HepG2 (cell line): ENCODE measurements at regions not wholly inside any gene's neighbourhood (a gene's known extent, or its start where the extent isn't known, plus 50 kb on each side); places are given as distances from the start of the nearest gene placed in this dataset.

Experiments used
- ATAC-seq: fragments of 200-7000 bp; cut with Tn5 transposase; 3 replicates; pipeline ENCODE4 v1.9.1; 2020; ENCODE audit warnings: mild to moderate bottlenecking, moderate library complexity
- BruUV-seq: library from RNA; stranded (reverse); fragments of 400-500 nt; replicated peaks from 2 replicates; lab custom pipeline; 2021; lab: Mats Ljungman, UMichigan
- CTCF ChIA-PET: fragments of 300-600 bp; formaldehyde crosslinking; extraction: SDS; loops from one replicate; lab custom pipeline; 2021; ENCODE audit warnings: low total read pairs, inconsistent platforms, low intra/inter-chr PET ratio; lab: Yijun Ruan, JAX
- POLR2A ChIA-PET: fragments of 350-600 bp; sonication (Branson Sonifier 250); formaldehyde crosslinking; loops from one replicate; lab custom pipeline; 2020; ENCODE audit warnings: antibody characterized with exemption, inconsistent platforms; lab: Yijun Ruan, JAX
- DNase-seq: peaks from one replicate; pipeline ENCODE4 v3.0.0-alpha.2; 2015; ENCODE audit warnings: low spot score
- FAIRE-seq: peaks from 3 replicates; lab custom pipeline; 2011; peaks lifted over from hg19 to GRCh38; lab: Jason Lieb, UNC
- H2AFZ ChIP-seq: one replicate; pipeline ENCODE4 v1.6.1; 2011; ENCODE audit warnings: low read length, inconsistent platforms
- H3K27ac ChIP-seq: fragments of 300-600 bp; 3 replicates; pipeline ENCODE4 v1.8.0; 2011; ENCODE audit warnings: mixed run types, mild to moderate bottlenecking, mixed read lengths, low read length, inconsistent platforms; ENCODE audit not compliant: insufficient read depth; ENCODE audit errors: extremely low read length
- H3K27me3 ChIP-seq, 2 experiments: fragments of 200-600 bp in 1 of 2; 2 replicates in 1 of 2; 3 replicates in 1 of 2; pipeline versions ENCODE4 v1.6.0 to v1.8.0; 2011; ENCODE audit warnings: low read length in 2 of 2, mild to moderate bottlenecking in 2 of 2, moderate library complexity in 2 of 2, inconsistent platforms in 1 of 2; ENCODE audit not compliant: insufficient read depth in 2 of 2, control insufficient read depth in 1 of 2
- H3K36me3 ChIP-seq, 2 experiments: fragments of 200-600 bp in 1 of 2; replicated peaks in 1 of 2; 2 replicates in 1 of 2; 3 replicates in 1 of 2; pipeline versions ENCODE4 v1.5.1 to v1.8.0; 2011; ENCODE audit warnings: low read length in 2 of 2, inconsistent platforms in 1 of 2; ENCODE audit not compliant: insufficient read depth in 2 of 2, control insufficient read depth in 1 of 2
- H3K4me1 ChIP-seq: 2 replicates; pipeline ENCODE4 v1.5.1; 2012; ENCODE audit warnings: low read length, inconsistent platforms; ENCODE audit not compliant: insufficient read depth
- H3K4me2 ChIP-seq: 2 replicates; pipeline ENCODE4 v1.6.0; 2011; ENCODE audit warnings: low read depth, low read length, inconsistent platforms
- H3K4me3 ChIP-seq, 3 experiments: fragments of 200-600 bp in 1 of 3; sonication (generic), shearing (Covaris generic) in 1 of 3; replicated peaks in 1 of 3; 2 replicates each; pipeline ENCODE4 v1.5.1; 2011 to 2016; ENCODE audit warnings: low read length in 3 of 3, inconsistent platforms in 2 of 3, low read depth in 2 of 3, mild to moderate bottlenecking in 2 of 3, control low read depth in 1 of 3, mixed read lengths in 1 of 3; ENCODE audit not compliant: insufficient read depth in 1 of 3
- H3K79me2 ChIP-seq: one replicate; pipeline ENCODE4 v1.6.1; 2011; ENCODE audit warnings: low read length, inconsistent platforms; ENCODE audit not compliant: insufficient read depth
- H3K9ac ChIP-seq: 2 replicates; pipeline ENCODE4 v1.6.0; 2011; ENCODE audit warnings: mild to moderate bottlenecking, low read depth, low read length, inconsistent platforms; ENCODE audit not compliant: insufficient read depth
- H3K9me3 ChIP-seq: 2 replicates; pipeline ENCODE4 v1.5.1; 2012; ENCODE audit warnings: mild to moderate bottlenecking, low read length
- H4K20me1 ChIP-seq: 2 replicates; pipeline ENCODE4 v1.6.0; 2011; ENCODE audit warnings: inconsistent platforms, mild to moderate bottlenecking, low read length, moderate library complexity; ENCODE audit not compliant: insufficient read depth
- GPN1 ChIP-seq: sonication (generic); formaldehyde crosslinking; IDR thresholded peaks from 2 replicates; pipeline ENCODE4 v1.5.1; 2020; ENCODE audit warnings: missing genetic modification reagents, borderline replicate concordance
- HNRNPLL ChIP-seq: fragments of 200-400 bp; formaldehyde crosslinking; IDR thresholded peaks from 2 replicates; pipeline ENCODE4 v1.6.1; 2017; ENCODE audit warnings: mild to moderate bottlenecking, low read depth, low read length; ENCODE audit not compliant: poor library complexity, severe bottlenecking
- STAG1 ChIP-seq: sonication (generic); formaldehyde crosslinking; IDR thresholded peaks from 2 replicates; pipeline ENCODE4 v1.4.0; 2020; ENCODE audit warnings: missing genetic modification reagents
- ZNF83 ChIP-seq: sonication (generic); formaldehyde crosslinking; IDR thresholded peaks from 2 replicates; pipeline ENCODE4 v1.4.0; 2020; ENCODE audit warnings: missing genetic modification reagents, mild to moderate bottlenecking, borderline replicate concordance
- WGBS: methylation state at CpG from one replicate; pipeline ENCODE4 v1.1.6; 2017; ENCODE audit warnings: low lambda C conversion rate; 5-methylcytosine and 5-hydroxymethylcytosine counted together
- in situ Hi-C: cut with HindIII; loops from 2 replicates; pipeline ENCODE4 v1.10.0; 2017; ENCODE audit warnings: low pct_unique_long_range_greater_than_20kb; ENCODE audit not compliant: extremely low pct_ligation_motif_present
- intact Hi-C: fragments of 100-400 bp; cut with micrococcal nuclease; formaldehyde crosslinking; loops from one replicate; pipeline ENCODE4 v1.10.0; 2022; ENCODE audit not compliant: unreplicated experiment
- TF ChIP-seq, protein P1 (sequence below): sonication (generic); formaldehyde crosslinking; IDR thresholded peaks from 2 replicates; pipeline ENCODE4 v1.5.0; 2020; ENCODE audit warnings: mild to moderate bottlenecking, missing genetic modification reagents, moderate library complexity
- TF ChIP-seq, protein P2 (sequence below): sonication (generic); formaldehyde crosslinking; IDR thresholded peaks from 2 replicates; pipeline ENCODE4 v1.4.0; 2020; ENCODE audit warnings: missing genetic modification reagents

DNA sequence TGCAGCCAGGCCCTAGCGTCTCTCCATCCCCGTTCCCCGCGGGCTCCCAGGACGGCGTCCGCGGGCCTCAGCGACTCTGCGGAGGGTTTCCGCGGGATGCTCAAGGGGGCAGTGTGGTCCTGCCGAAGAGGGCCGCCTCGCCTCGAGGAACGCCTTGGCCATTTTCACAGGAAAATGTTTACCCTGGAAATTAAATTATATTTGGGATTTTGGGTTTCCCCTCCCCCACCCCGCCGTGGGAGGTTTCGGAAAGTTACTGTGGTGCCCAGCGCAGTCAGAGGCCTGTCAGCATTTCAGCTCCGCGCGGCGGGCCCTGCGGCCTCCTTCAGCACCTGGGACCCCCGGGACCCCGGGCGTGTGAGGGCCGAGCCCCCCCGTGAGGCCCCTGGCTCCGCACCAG, 94.5 kb downstream of the PCTP start:
- DNase-seq (no peak), FAIRE-seq (no peak), ATAC-seq (peak; percentile 55)
- ChIA-PET POLR2A (no interaction called here), CTCF (no interaction called here)
- Histone ChIP-seq H3K4me2 (no peak overlapping the region), H3K4me3 (no peak overlapping the region), H3K79me2 (no peaks in the 10 kb centered on the region), H4K20me1 (no peaks in the 10 kb centered on the region), H2AFZ (no peak overlapping the region), H3K27ac (no peak overlapping the region), H3K36me3 (no peaks in the 10 kb centered on the region), H3K27me3 (no peaks in the 10 kb centered on the region; a peak in 1 of 5 replicates), H3K9ac (no peak overlapping the region), H3K4me1 (no peaks in the 10 kb centered on the region), H3K9me3 (no peaks in the 10 kb centered on the region)
- no TSS peak for BruUV-seq
- no peak for TF ChIP-seq ZNF83
- TF ChIP-seq GPN1 (CRISPR knock-in tag): no peak
- TF ChIP-seq HNRNPLL: peak; percentile 25
- TF ChIP-seq STAG1 (CRISPR knock-in tag): peak; percentile 40
- TF ChIP-seq, protein P1, sequence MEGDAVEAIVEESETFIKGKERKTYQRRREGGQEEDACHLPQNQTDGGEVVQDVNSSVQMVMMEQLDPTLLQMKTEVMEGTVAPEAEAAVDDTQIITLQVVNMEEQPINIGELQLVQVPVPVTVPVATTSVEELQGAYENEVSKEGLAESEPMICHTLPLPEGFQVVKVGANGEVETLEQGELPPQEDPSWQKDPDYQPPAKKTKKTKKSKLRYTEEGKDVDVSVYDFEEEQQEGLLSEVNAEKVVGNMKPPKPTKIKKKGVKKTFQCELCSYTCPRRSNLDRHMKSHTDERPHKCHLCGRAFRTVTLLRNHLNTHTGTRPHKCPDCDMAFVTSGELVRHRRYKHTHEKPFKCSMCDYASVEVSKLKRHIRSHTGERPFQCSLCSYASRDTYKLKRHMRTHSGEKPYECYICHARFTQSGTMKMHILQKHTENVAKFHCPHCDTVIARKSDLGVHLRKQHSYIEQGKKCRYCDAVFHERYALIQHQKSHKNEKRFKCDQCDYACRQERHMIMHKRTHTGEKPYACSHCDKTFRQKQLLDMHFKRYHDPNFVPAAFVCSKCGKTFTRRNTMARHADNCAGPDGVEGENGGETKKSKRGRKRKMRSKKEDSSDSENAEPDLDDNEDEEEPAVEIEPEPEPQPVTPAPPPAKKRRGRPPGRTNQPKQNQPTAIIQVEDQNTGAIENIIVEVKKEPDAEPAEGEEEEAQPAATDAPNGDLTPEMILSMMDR (CRISPR knock-in tag): peak; percentile 50
- TF ChIP-seq, protein P2, sequence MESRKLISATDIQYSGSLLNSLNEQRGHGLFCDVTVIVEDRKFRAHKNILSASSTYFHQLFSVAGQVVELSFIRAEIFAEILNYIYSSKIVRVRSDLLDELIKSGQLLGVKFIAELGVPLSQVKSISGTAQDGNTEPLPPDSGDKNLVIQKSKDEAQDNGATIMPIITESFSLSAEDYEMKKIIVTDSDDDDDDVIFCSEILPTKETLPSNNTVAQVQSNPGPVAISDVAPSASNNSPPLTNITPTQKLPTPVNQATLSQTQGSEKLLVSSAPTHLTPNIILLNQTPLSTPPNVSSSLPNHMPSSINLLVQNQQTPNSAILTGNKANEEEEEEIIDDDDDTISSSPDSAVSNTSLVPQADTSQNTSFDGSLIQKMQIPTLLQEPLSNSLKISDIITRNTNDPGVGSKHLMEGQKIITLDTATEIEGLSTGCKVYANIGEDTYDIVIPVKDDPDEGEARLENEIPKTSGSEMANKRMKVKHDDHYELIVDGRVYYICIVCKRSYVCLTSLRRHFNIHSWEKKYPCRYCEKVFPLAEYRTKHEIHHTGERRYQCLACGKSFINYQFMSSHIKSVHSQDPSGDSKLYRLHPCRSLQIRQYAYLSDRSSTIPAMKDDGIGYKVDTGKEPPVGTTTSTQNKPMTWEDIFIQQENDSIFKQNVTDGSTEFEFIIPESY (CRISPR knock-in tag): peak; percentile 87
- WGBS: 42% methylated on average over 21 of the region's 32 CpGs
- intact Hi-C loops (no loop called here), in situ Hi-C loops (no loop called here)
